ENCODE measurements at regions not wholly inside any gene's neighbourhood (a gene's known extent, or its start where the extent isn't known, plus 50 kb on each side); places are given as distances from the start of the nearest gene placed in this dataset.

- TF ChIP-seq CTCF (conservative IDR thresholded peaks at IDR 0.05; ENCODE audit: low read length): no peak
- no peak overlapping the region for H3K4me3 ChIP-seq (ENCODE audit: low read length)
- no peak for DNase-seq (ENCODE audit: low read depth)
Measured at GRCh38 chr2:15768615-15769014, 171.7 kb upstream of the MYCN start.

- no peak overlapping the region for H3K4me3 ChIP-seq (ENCODE audit: low read length)
- no peak for DNase-seq (ENCODE audit: low read depth)
- no peak for TF ChIP-seq CTCF (conservative IDR thresholded peaks at IDR 0.05; ENCODE audit: low read length)
Measured at GRCh38 chr2:15769235-15769634, 171.1 kb upstream of the MYCN start.

GRCh38 chr2:15769676-15770547, 170.4 kb upstream of the MYCN start:
- no peak for DNase-seq (ENCODE audit: low read depth)
- H3K4me3 ChIP-seq (ENCODE audit: low read length): no peak overlapping the region
- no peak for TF ChIP-seq CTCF (conservative IDR thresholded peaks at IDR 0.05; ENCODE audit: low read length)

- DNase-seq (ENCODE audit: low read depth): no peak
- no peak overlapping the region for H3K4me3 ChIP-seq (ENCODE audit: low read length)
- no peak for TF ChIP-seq CTCF (conservative IDR thresholded peaks at IDR 0.05; ENCODE audit: low read length)
Measured at GRCh38 chr2:15770606-15771005, 169.7 kb upstream of the MYCN start.

GRCh38 chr2:15771124-15771523, 169.2 kb upstream of the MYCN start:
- DNase-seq (ENCODE audit: low read depth): no peak
- no peak for TF ChIP-seq CTCF (conservative IDR thresholded peaks at IDR 0.05; ENCODE audit: low read length)
- no peak overlapping the region for H3K4me3 ChIP-seq (ENCODE audit: low read length)

GRCh38 chr2:15772086-15772595, 168.2 kb upstream of the MYCN start:
- TF ChIP-seq CTCF (conservative IDR thresholded peaks at IDR 0.05; ENCODE audit: low read length): no peak
- no peak overlapping the region for H3K4me3 ChIP-seq (ENCODE audit: low read length)
- DNase-seq (ENCODE audit: low read depth): no peak

- no peak for TF ChIP-seq CTCF (conservative IDR thresholded peaks at IDR 0.05; ENCODE audit: low read length)
- DNase-seq (ENCODE audit: low read depth): no peak
- H3K4me3 ChIP-seq (ENCODE audit: low read length): no peak overlapping the region
Measured at GRCh38 chr2:15772681-15773080, 167.7 kb upstream of the MYCN start.

Measured in AG10803 (cell line).